ENCODE measurements at regions not wholly inside any gene's neighbourhood (a gene's known extent, or its start where the extent isn't known, plus 50 kb on each side); places are given as distances from the start of the nearest gene placed in this dataset.
"Not testable (repeated sequence)": the region's sequence is repeated elsewhere in the genome, so short reads cannot be mapped to it uniquely, and the experiment has no call there.

GRCh38 chr5:123997064-123997461 lies 485.1 kb downstream of the CSNK1G3 start:
- no peak for DNase-seq (ENCODE audit: insufficient read length, low spot score, missing footprints)
- H3K27ac ChIP-seq (ENCODE audit: low read depth, low read length): no peak overlapping the region
- no peak overlapping the region for H3K4me3 ChIP-seq (ENCODE audit: insufficient read depth, low read length)

DNA sequence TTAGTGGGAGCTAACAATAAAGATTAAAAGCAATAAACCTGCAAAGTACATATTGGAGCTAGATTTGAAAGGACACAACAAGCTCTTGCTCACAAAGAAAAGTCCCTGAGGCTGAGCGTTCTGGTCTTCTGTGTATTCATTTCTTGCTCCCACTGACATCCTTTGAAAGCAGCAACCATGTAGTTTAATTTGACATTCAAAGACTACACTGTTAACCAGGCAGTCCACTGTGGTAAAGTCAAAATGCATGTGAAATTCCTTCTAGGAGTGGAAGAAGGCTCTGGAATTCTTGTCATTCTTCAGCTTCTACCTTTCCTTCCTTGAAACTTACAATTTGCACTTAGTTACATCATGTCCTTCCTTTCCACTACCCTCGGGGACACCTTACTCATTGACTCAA lies 480.7 kb downstream of the CSNK1G3 start:
- H3K27me3 ChIP-seq (ENCODE audit: insufficient read depth, low read length): no peaks in the 10 kb centered on the region
- TF ChIP-seq CTCF (IDR thresholded peaks at IDR 0.05; ENCODE audit: extremely low read depth, low read depth, low read length): no peak
- no peaks in the 10 kb centered on the region for H4K20me1 ChIP-seq (ENCODE audit: insufficient read depth, low read length)
- no peaks in the 10 kb centered on the region for H3K36me3 ChIP-seq (ENCODE audit: insufficient read depth, low read length)
- H3K4me1 ChIP-seq (ENCODE audit: insufficient read depth, low read length): peaks cover 6% of the 10 kb centered on the region
- H3K79me2 ChIP-seq (ENCODE audit: insufficient read depth, low read length): no peaks in the 10 kb centered on the region
- no peaks in the 10 kb centered on the region for H3K9me3 ChIP-seq (ENCODE audit: low read depth, low read length)
- H3K4me3 ChIP-seq (ENCODE audit: insufficient read depth, low read length): no peak overlapping the region
- no peak for DNase-seq (ENCODE audit: insufficient read length, low spot score, missing footprints)
- H3K27ac ChIP-seq (ENCODE audit: low read depth, low read length): no peak overlapping the region
- no peak overlapping the region for H2AFZ ChIP-seq (ENCODE audit: low read length)
- no peak overlapping the region for H3K4me2 ChIP-seq (ENCODE audit: insufficient read depth, low read length)

More at GRCh38 chr5:123997064-123997461, 485.1 kb downstream of the CSNK1G3 start:
- H3K9me3 ChIP-seq (ENCODE audit: low read depth, low read length): no peaks in the 10 kb centered on the region
- H2AFZ ChIP-seq (ENCODE audit: low read length): no peak overlapping the region
- no peaks in the 10 kb centered on the region for H3K27me3 ChIP-seq (ENCODE audit: insufficient read depth, low read length)
- peaks cover 6% of the 10 kb centered on the region for H3K4me1 ChIP-seq (ENCODE audit: insufficient read depth, low read length)
- no peaks in the 10 kb centered on the region for H3K36me3 ChIP-seq (ENCODE audit: insufficient read depth, low read length)
- no peaks in the 10 kb centered on the region for H3K79me2 ChIP-seq (ENCODE audit: insufficient read depth, low read length)
- TF ChIP-seq CTCF (IDR thresholded peaks at IDR 0.05; ENCODE audit: extremely low read depth, low read depth, low read length): no peak
- peak overlapping the region; percentile 49 for H3K4me2 ChIP-seq (ENCODE audit: insufficient read depth, low read length)
- H4K20me1 ChIP-seq (ENCODE audit: insufficient read depth, low read length): no peaks in the 10 kb centered on the region

- H3K27me3 ChIP-seq (ENCODE audit: insufficient read depth, low read length): no peaks in the 10 kb centered on the region
- no peaks in the 10 kb centered on the region for H3K4me1 ChIP-seq (ENCODE audit: insufficient read depth, low read length)
- H3K36me3 ChIP-seq (ENCODE audit: insufficient read depth, low read length): no peaks in the 10 kb centered on the region
- no peaks in the 10 kb centered on the region for H3K9me3 ChIP-seq (ENCODE audit: low read depth, low read length)
- no peak overlapping the region for H2AFZ ChIP-seq (ENCODE audit: low read length)
- no peaks in the 10 kb centered on the region for H3K79me2 ChIP-seq (ENCODE audit: insufficient read depth, low read length)
- no peak overlapping the region for H3K4me2 ChIP-seq (ENCODE audit: insufficient read depth, low read length)
- no peak for TF ChIP-seq CTCF (IDR thresholded peaks at IDR 0.05; ENCODE audit: extremely low read depth, low read depth, low read length)
- DNase-seq (ENCODE audit: insufficient read length, low spot score, missing footprints): no peak
- no peaks in the 10 kb centered on the region for H4K20me1 ChIP-seq (ENCODE audit: insufficient read depth, low read length)
- no peak overlapping the region for H3K27ac ChIP-seq (ENCODE audit: low read depth, low read length)
- no peak overlapping the region for H3K4me3 ChIP-seq (ENCODE audit: insufficient read depth, low read length)
Observed at GRCh38 chr5:123987956-123988355, 476.0 kb downstream of the CSNK1G3 start.

DNA sequence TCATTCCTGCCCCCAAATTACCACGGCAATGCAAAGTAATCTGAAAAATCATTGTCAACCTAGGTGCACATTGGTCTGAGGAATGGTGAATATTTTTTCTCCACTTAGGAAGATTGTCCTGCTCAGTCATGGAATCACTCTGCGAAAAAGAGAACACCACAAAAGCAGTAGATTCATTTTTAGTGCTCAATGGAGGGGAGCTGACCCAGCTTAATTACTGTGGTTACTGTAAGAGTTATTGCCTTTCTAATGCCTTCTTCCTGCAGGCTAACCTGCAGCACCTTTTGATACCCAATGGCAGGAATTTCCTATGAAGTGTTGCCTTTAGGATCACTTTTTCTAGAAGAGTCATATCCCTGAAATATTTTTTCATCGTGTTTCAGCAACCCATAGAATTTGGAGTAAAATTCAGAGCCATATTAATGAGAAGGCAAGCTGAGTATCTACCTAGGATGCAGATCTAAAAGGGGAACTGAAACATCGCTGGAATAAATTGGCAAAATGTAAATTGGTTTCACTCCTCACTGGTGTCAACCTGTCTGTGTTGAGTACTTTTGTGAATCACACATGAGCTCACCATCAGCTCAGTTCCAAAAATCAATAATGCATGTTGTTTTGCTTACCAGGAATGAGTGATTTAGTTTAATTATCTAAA lies 464.5 kb downstream of the CSNK1G3 start:
- Histone ChIP-seq H2AFZ (ENCODE audit: low read length) (no peak overlapping the region), H3K79me2 (ENCODE audit: insufficient read depth, low read length) (no peaks in the 10 kb centered on the region), H3K4me1 (ENCODE audit: insufficient read depth, low read length) (no peaks in the 10 kb centered on the region), H3K36me3 (ENCODE audit: insufficient read depth, low read length) (no peaks in the 10 kb centered on the region), H3K4me3 (ENCODE audit: insufficient read depth, low read length) (no peak overlapping the region), H4K20me1 (ENCODE audit: insufficient read depth, low read length) (no peaks in the 10 kb centered on the region), H3K27ac (ENCODE audit: low read depth, low read length) (no peak overlapping the region), H3K27me3 (ENCODE audit: insufficient read depth, low read length) (no peaks in the 10 kb centered on the region), H3K4me2 (ENCODE audit: insufficient read depth, low read length) (no peak overlapping the region), H3K9me3 (ENCODE audit: low read depth, low read length) (no peaks in the 10 kb centered on the region)
- no peak for TF ChIP-seq CTCF (IDR thresholded peaks at IDR 0.05; ENCODE audit: extremely low read depth, low read depth, low read length)
- DNase-seq (ENCODE audit: insufficient read length, low spot score, missing footprints): no peak

DNA sequence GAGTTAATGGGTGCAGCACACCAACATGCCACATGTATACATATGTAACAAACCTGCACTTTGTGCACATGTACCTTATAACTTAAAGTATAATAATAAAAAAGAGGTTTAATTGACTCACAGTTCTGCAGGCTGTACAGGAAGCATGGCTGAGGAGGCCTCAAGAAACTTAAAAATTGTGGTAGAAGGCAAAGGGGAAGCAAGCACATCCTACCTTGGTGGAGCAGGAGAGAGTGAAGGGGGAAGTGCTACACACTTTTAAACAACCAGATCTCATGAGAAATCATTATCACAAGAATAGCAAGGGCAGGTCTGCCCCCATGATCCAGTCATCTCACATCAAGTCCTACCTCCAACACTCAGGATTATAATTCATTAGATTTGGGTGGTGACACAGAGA lies 463.5 kb downstream of the CSNK1G3 start:
- DNase-seq (ENCODE audit: insufficient read length, low spot score, missing footprints); H3K4me2 ChIP-seq (ENCODE audit: insufficient read depth, low read length); H3K4me3 ChIP-seq (ENCODE audit: insufficient read depth, low read length); H3K36me3 ChIP-seq (ENCODE audit: insufficient read depth, low read length); H3K9me3 ChIP-seq (ENCODE audit: low read depth, low read length); H3K79me2 ChIP-seq (ENCODE audit: insufficient read depth, low read length); H4K20me1 ChIP-seq (ENCODE audit: insufficient read depth, low read length); H3K27ac ChIP-seq (ENCODE audit: low read depth, low read length); H2AFZ ChIP-seq (ENCODE audit: low read length); H3K4me1 ChIP-seq (ENCODE audit: insufficient read depth, low read length); H3K27me3 ChIP-seq (ENCODE audit: insufficient read depth, low read length): not testable (repeated sequence)
